ENCODE measurements at regions not wholly inside any gene's neighbourhood (a gene's known extent, or its start where the extent isn't known, plus 50 kb on each side); places are given as distances from the start of the nearest gene placed in this dataset.

DNA sequence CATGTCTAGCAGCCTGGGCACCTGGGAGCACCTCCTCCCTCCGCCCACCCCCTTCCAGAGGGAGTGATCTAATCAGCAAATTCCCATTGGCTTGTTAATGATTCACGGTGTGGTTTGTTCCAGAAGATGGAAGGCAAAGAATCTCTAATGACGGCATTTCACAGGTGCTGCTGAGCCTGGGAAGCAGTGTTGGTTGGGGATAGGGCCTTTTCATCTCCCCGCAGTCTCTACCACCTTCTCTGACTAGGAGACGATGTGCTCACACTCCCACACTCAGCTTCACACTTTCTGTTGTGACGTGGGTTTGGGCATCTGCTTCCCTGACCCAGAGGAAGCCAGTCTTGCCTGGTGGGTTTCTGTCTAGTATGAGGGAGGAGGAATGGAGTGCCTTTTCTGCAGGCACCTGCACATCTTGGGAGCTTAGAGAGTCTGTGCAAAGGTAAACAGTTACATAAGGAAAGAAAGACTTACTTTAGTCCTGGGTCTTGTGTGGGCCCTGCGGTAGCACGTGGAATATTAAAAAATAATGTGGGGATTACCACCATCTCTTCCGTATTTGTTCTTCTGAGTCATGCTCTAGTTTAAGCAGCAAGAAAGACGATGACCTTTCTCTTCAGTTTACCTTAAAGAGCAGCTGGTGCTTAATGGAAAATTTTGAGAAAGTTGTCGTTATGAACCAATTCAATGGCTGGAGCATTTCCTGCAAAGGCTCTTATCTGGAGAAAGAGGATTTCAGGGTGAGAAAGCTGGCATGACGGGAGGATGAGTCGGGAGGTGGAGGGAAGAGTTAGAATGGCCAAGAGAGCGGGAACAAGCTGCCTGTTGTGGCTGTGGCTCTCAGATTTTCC lies 70.6 kb upstream of the ARHGAP5 start:
- no peak for DNase-seq

DNA sequence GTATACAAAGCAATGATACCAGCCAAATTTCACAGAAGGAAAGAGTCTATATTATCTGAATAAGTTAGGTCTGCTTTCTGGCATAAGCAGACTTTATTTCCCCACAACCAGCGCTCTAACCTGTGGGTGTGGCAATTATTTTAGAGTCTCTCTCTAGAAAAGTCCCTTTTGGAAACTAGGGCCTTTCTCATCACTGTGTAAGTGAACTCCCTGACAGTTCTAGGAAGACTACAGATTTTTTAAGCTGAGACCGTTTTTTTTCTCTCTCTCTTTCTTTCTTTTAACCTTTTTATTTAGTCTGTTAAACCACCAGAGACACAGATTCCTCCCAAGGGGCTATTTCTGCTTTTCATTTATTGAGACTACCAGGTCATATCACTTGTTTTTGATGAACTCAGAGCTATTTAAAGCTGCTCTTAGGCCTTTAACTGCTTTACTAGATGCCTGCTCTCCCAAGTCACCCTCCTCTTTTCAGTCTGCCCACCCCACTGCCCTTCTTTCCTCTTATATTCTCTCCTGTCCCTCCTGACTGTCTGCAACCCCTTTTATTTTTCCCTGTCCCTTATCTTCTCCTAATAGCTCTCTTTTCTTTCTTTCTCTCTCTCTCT lies 69.2 kb upstream of the ARHGAP5 start:
- DNase-seq: no peak

GRCh38 chr14:32008602-32009193 lies 68.4 kb upstream of the ARHGAP5 start:
- no peak for DNase-seq

- DNase-seq: peak; percentile 8
Observed at GRCh38 chr14:32009221-32009975, 67.7 kb upstream of the ARHGAP5 start.

GRCh38 chr14:32009976-32010581 lies 67.0 kb upstream of the ARHGAP5 start:
- no peak for DNase-seq

DNA sequence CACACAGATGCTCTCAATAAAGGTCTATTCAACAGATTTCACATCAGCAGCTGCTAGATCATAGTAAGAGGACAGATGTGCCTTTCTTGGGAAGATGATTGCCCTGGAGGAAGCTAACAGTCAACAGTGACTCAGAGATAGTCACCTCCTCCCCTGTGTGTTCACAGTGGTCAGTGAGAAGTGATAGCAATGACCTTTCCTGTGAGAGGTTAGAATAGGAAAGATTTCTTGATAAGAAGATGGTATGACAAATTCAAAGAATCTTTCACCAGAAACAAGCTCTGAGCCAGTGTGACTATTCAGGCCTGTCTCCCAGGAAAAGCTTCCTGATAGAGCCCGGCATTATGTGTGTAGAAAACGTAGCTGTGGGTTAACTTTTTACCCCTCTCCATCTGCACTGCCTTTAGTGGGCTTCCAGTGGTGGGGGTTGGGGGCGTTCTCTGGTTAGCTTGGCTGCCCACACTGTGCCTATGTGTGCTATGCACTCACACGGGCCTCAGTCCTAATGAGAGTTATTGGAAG lies 66.4 kb upstream of the ARHGAP5 start:
- no peak for DNase-seq

DNA sequence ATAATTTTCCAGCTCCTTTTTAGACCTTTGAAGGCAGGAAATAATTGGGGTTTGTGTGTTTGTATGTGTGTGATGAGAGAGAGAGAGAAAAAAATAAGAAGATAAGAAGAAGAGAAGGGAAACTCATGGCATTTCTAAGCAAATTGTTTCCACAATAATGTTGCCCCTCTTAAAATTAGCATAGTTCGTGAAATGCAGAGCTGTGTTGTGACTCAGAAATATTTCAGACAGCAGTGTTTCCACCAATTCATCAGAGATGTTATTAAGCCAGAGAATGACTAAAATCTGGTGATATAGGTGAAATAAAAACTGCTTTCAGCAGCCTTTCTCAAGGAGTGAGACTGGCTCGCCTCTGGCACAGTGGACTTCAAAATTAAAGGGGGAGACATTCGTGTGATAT lies 65.9 kb upstream of the ARHGAP5 start:
- no peak for DNase-seq

GRCh38 chr14:32012062-32012461 lies 65.0 kb upstream of the ARHGAP5 start:
- DNase-seq: no peak

DNA sequence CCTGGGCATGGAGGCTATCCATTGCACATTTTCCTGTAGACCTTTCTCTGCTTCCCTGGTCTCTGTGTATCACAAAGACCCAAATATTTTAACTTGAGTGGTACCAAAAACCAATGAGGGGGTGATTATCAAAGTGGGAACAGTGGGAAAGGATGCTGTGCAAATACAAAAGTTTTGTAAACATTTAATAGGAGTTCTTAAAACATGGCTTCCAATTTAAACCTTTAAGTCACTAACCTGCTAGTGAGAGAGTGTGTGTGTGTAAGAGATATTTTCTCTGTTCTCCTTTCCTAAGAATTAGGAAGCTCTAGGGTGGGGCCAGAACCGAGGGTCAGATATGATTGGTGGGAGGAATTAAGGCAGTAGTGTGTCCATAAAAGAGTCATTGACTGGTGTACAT lies 64.5 kb upstream of the ARHGAP5 start:
- no peak for DNase-seq

GRCh38 chr14:32013083-32013482 lies 64.0 kb upstream of the ARHGAP5 start:
- DNase-seq: no peak

GRCh38 chr14:32014057-32014456 lies 63.0 kb upstream of the ARHGAP5 start:
- peak; percentile 29 for DNase-seq

DNA sequence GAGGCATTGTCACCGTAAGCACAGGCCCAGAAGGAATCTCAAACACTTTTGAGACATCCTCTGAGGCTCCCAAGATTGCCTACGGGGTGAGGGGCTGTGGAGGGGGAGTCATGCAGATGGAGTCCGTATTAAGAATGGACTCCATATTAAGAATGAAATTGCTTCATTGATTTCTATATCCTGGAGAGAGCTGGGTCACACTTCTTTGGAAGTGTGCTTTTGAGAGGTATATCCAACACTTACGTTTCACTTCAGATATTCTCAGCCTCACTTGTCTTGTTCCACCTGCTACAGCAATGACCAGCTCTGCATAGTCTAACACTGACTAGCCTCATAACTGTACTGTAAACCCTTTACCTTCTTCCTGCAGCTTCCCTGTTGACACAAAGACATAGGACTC lies 62.6 kb upstream of the ARHGAP5 start:
- no peak for DNase-seq

DNA sequence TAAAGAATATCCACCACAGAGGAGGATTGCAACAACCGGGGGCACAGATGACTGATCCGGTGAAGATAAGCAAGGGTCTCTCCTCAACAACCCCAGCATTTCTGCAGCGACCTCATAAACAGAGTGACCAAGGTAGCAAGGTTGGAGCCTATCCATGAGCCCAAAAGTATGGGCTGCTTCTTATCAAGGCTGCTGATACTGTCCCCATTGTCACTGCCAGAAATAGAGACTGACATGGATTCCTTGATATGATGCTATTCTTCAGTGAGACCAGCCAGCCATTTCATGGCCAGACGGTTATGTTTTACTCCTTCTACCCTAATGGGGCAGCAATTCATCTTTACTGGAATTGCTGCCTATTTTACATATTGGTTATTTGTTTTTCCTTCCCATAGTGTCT lies 61.9 kb upstream of the ARHGAP5 start:
- DNase-seq: no peak

DNA sequence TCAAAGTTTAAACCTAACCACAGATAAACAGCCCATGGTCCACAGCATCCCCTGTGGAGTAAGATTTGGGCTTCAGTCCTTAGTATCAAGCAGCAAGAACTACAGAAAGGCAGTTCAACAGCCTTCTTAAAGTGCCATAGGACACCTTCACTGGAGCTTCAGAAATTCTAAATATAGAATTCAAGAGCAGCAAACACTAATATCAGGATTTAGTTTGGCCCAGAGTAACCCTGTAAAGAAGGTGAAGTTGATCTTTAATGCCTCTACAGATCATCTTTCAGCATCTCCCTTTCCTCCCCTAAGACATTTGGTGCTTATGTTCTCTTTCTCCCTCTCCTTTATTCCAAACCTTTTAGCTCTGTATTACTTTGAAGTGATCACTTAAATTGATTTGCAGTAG lies 59.5 kb upstream of the ARHGAP5 start:
- DNase-seq: no peak

- DNase-seq: no peak
Observed at GRCh38 chr14:32018391-32019092, 58.6 kb upstream of the ARHGAP5 start.

- peak; percentile 50 for DNase-seq
Observed at GRCh38 chr14:32019276-32019675, 57.8 kb upstream of the ARHGAP5 start.

- DNase-seq: no peak
Observed at GRCh38 chr14:32020882-32021281, 56.2 kb upstream of the ARHGAP5 start.

- DNase-seq: no peak
Observed at GRCh38 chr14:32021341-32021740, 55.8 kb upstream of the ARHGAP5 start.

- DNase-seq: no peak
Observed at GRCh38 chr14:32022525-32022924, 54.6 kb upstream of the ARHGAP5 start.

DNA sequence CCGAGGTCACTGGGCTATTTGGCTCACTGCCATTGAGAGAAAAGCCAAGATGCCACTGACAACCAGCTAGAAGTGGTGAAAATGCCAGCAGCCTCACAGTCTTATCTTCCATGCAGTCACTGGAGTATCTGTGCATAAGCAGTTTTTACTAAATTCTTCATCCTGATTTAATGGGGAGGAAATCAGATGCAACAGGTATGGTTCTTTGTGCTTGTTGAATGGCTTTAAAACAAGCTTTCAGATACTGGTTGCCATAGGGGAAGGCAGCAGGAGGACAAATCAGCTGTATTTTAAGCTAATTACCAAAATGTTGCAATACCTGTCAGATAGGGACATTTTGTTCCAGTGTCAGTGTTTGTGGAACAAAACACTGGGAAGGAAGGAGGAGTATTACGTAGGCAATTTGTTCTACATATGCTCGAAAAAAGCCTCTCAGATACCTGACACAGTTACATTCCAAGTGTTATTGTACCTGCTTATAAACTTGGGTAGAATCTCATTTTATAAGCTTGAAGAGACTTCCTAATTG lies 54.1 kb upstream of the ARHGAP5 start:
- no peak for DNase-seq

DNA sequence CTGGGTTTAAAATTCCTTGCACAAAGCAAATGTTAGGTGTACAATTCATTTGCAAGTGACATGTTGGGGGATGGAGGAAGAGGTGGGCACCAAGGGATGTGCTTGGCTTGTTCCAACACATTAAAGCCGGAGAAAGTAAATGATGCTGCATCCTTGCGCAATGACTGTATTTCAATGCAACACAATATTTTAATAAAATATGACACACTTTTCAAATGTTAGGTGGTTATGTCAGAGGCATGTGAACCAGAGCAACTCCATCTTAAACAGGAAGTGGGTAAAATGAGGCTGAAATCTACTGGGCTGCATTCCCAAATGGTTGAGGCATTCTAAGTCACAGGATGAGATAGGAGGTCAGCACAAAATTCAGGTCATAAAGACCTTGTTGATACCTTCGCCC lies 53.6 kb upstream of the ARHGAP5 start:
- DNase-seq: no peak
